NCI-H2196 (cell line): ENCODE measurements at regions not wholly inside any gene's neighbourhood (a gene's known extent, or its start where the extent isn't known, plus 50 kb on each side); places are given as distances from the start of the nearest gene placed in this dataset.
A peak's percentile ranks its signal among the peaks of the same experiment; 100 is the strongest.

Experiments used
- DNase-seq: peaks from one replicate; lab custom pipeline; 2025; ENCODE audit not compliant: unreplicated experiment; lab: John Stamatoyannopoulos, UW

- no peak for DNase-seq
Observed at GRCh38 chr17:72254808-72255449, 134.1 kb downstream of the SOX9 start.

- no peak for DNase-seq
Observed at GRCh38 chr17:72255481-72255880, 134.7 kb downstream of the SOX9 start.

GRCh38 chr17:72258711-72259110, 137.9 kb downstream of the SOX9 start:
- DNase-seq, result peak; percentile 13

- no peak for DNase-seq
Observed at GRCh38 chr17:72259922-72260321, 139.1 kb downstream of the SOX9 start.

- DNase-seq, result no peak
Observed at GRCh38 chr17:72262766-72263165, 141.9 kb downstream of the SOX9 start.

- no peak for DNase-seq
Observed at GRCh38 chr17:72264682-72265405, 144.0 kb downstream of the SOX9 start.

- peak; percentile 60 for DNase-seq
Observed at GRCh38 chr17:72266112-72266775, 145.4 kb downstream of the SOX9 start.

GRCh38 chr17:72267601-72268000, 146.8 kb downstream of the SOX9 start:
- DNase-seq, result peak; percentile 82

- DNase-seq, result no peak
Observed at GRCh38 chr17:72268431-72268830, 147.6 kb downstream of the SOX9 start.

- DNase-seq, result peak; percentile 66
Observed at GRCh38 chr17:72270273-72270924, 149.6 kb downstream of the SOX9 start.

- DNase-seq, result no peak
Observed at GRCh38 chr17:72271603-72272002, 150.8 kb downstream of the SOX9 start.

GRCh38 chr17:72273289-72274056, 152.7 kb downstream of the SOX9 start:
- peak; percentile 16 for DNase-seq

GRCh38 chr17:72274614-72275013, 153.8 kb downstream of the SOX9 start:
- DNase-seq, result peak; percentile 53

GRCh38 chr17:72280881-72281280, 160.1 kb downstream of the SOX9 start:
- DNase-seq, result no peak

GRCh38 chr17:72282439-72283029, 161.7 kb downstream of the SOX9 start:
- no peak for DNase-seq

- DNase-seq, result no peak
Observed at GRCh38 chr17:72284806-72285205, 164.0 kb downstream of the SOX9 start.

- peak; percentile 82 for DNase-seq
Observed at GRCh38 chr17:72287586-72287985, 166.8 kb downstream of the SOX9 start.

GRCh38 chr17:72294487-72294893, 173.7 kb downstream of the SOX9 start:
- no peak for DNase-seq

GRCh38 chr17:72295916-72296315, 175.1 kb downstream of the SOX9 start:
- no peak for DNase-seq

- DNase-seq, result no peak
Observed at GRCh38 chr17:72296456-72296855, 175.6 kb downstream of the SOX9 start.
